Pancreas (tissue), 10 donors: ENCODE measurements at regions not wholly inside any gene's neighbourhood (a gene's known extent, or its start where the extent isn't known, plus 50 kb on each side); places are given as distances from the start of the nearest gene placed in this dataset.

Experiments used
- ATAC-seq, 4 donors: fragments of 200-7000 bp; cut with Tn5 transposase; one replicate each; pipeline versions ENCODE4 v1.8.0 to v1.9.1; 2020; ENCODE audit warnings: mild to moderate bottlenecking in 4 of 4, moderate library complexity in 4 of 4
- DNase-seq, 6 donors: peaks; one replicate each; pipeline ENCODE4 v3.0.0-alpha.2; 2020
- FAIRE-seq: peaks from 2 replicates; lab custom pipeline; 2012; peaks lifted over from hg19 to GRCh38; lab: Jason Lieb, UNC
- H3K27ac ChIP-seq, 4 donors: fragments of 200-600 bp; sonication (generic); 1 replicate in 3 of 4; 2 replicates in 1 of 4; pipeline versions ENCODE4 v1.5.0 to v1.8.0; 2020
- H3K27me3 ChIP-seq, 4 donors: fragments of 200-600 bp; one replicate each; pipeline ENCODE4 v1.8.0; 2021
- H3K36me3 ChIP-seq, 3 donors: fragments of 200-600 bp; sonication (generic) in 1 of 3; one replicate each; pipeline versions ENCODE4 v1.5.0 to v1.8.0; 2020 to 2021
- H3K4me1 ChIP-seq, 3 donors: fragments of 200-600 bp; one replicate each; pipeline ENCODE4 v1.8.0; 2021
- H3K4me3 ChIP-seq, 4 donors: fragments of 200-600 bp; sonication (generic) in 2 of 4; one replicate each; pipeline versions ENCODE4 v1.5.0 to v1.8.0; 2020 to 2021
- H3K9me3 ChIP-seq, 4 donors: fragments of 200-600 bp; one replicate each; pipeline ENCODE4 v1.8.0; 2021
- whole genome bisulfite sequencing, 2 donors: extraction: QIAGEN DNeasy Blood & Tissue Kit; methylation state at CpG; one replicate each; pipeline ENCODE4 v1.1.7; 2013; 5-methylcytosine and 5-hydroxymethylcytosine counted together
- intact Hi-C, 3 donors: fragments of 100-400 bp; cut with DNase I; formaldehyde crosslinking; loops; one replicate each; pipeline versions ENCODE4 v1.11.1 to v1.14.2; 2022
- TF ChIP-seq, protein P1 (sequence below), 4 donors: fragments of 200-600 bp; sonication (generic) in 3 of 4; IDR thresholded peaks; one replicate each; pipeline versions ENCODE4 v1.5.0 to v1.8.0; 2021; ENCODE audit warnings: antibody characterized with exemption in 4 of 4
- donor health status: healthy with polysubstance abuse.
- donor health status: DM: no; HTN: no; CAD: no; lungs with moderate emphysema.
- donor health status: DM: no; HTN: no; CAD: no.
- donor health status: control.
- donor health status: control.
- donor health status: Bipolar disorder and iron deficiency.
- donor health status: DM: yes; HTN: yes; CAD: no.
- donor health status: DM: no; HTN: no; CAD: no.
- donor health status: DM: no; HTN: no; CAD: no.
- donor health status: DM: yes; HTN: yes; CAD: no.

DNA sequence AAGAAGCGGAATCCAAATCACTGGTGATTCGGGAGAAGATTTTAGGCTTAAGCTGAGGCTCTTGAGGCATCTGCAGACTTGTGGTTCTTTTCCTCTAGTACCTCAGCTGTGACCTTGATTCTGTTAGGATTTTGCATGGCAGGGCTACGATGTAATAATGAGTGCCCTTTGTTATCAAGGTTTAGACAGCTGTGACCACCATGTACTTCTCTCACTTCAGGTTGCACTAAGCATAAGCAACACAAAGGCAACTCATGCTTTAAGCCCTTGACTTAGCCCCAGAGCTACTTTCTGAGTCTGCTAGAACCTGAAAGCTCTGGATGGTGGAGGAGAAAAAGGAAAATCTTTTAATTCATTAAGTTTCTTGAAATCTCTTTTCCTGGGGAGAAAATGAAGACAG lies 1052.3 kb upstream of the PHF14 start:
- H3K9me3 ChIP-seq, result no peaks in the 10 kb centered on the region
- H3K4me1 ChIP-seq, result no peaks in the 10 kb centered on the region
- no peaks in the 10 kb centered on the region for H3K27me3 ChIP-seq
- no peak overlapping the region for H3K27ac ChIP-seq
- TF ChIP-seq, protein P1, sequence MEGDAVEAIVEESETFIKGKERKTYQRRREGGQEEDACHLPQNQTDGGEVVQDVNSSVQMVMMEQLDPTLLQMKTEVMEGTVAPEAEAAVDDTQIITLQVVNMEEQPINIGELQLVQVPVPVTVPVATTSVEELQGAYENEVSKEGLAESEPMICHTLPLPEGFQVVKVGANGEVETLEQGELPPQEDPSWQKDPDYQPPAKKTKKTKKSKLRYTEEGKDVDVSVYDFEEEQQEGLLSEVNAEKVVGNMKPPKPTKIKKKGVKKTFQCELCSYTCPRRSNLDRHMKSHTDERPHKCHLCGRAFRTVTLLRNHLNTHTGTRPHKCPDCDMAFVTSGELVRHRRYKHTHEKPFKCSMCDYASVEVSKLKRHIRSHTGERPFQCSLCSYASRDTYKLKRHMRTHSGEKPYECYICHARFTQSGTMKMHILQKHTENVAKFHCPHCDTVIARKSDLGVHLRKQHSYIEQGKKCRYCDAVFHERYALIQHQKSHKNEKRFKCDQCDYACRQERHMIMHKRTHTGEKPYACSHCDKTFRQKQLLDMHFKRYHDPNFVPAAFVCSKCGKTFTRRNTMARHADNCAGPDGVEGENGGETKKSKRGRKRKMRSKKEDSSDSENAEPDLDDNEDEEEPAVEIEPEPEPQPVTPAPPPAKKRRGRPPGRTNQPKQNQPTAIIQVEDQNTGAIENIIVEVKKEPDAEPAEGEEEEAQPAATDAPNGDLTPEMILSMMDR (IDR thresholded peaks at IDR 0.05), result no peak
- intact Hi-C loops, result no loop called here
- no peaks in the 10 kb centered on the region for H3K36me3 ChIP-seq
- DNase-seq (no peak), FAIRE-seq (no peak), ATAC-seq (peak in 1 of 4 donors; percentile 39)
- H3K4me3 ChIP-seq, result no peak overlapping the region
- WGBS, 2 donors, result 57 to 58% methylated on average over 3 of the region's 3 CpGs

DNA sequence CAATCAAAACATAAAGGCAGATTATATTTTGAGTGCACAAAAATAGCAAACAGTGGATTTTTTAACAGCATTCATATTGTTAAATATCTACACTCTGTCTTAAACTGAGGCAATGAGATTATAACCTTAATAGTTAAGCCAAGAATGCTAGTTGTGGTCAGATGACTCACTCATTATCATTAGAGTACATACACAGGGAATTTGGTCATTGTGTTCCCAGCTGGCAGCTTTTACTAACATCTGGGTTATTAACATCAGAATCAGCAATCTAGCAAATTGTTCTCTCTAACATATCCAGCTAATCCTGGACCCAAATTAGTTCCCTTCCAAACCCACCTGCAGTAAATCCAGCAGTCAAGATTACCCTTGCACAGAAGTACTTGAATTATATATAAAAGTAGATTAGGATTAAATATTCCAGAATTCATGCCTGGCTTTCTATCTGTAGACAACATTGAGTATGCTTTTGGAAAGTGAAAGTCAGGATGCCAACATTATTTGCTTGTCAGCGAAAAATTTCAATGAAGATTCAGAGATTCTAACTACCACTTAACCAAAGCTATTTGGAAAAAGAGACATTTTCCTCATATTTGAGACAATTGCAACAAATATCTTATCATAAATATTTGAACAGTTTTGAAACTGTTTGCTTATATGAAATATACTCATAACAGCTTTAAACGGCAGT lies 1035.6 kb upstream of the PHF14 start:
- Histone ChIP-seq H3K27ac (no peak overlapping the region), H3K4me3 (peak overlapping the region in 1 of 4 donors; percentile 5), H3K27me3 (peaks cover 0 to 2% (median 0%) of the 10 kb centered on the region in 4 donors), H3K4me1 (no peaks in the 10 kb centered on the region), H3K9me3 (no peaks in the 10 kb centered on the region), H3K36me3 (no peaks in the 10 kb centered on the region)
- FAIRE-seq (no peak), ATAC-seq (peak in 3 of 4 donors; percentile 34 to 65 (median 56)), DNase-seq (no peak)
- 37 to 43% methylated on average over 2 of the region's 2 CpGs for WGBS, 2 donors
- TF ChIP-seq, protein P1 (IDR thresholded peaks at IDR 0.05), result no peak
- intact Hi-C loops, result no loop called here

DNA sequence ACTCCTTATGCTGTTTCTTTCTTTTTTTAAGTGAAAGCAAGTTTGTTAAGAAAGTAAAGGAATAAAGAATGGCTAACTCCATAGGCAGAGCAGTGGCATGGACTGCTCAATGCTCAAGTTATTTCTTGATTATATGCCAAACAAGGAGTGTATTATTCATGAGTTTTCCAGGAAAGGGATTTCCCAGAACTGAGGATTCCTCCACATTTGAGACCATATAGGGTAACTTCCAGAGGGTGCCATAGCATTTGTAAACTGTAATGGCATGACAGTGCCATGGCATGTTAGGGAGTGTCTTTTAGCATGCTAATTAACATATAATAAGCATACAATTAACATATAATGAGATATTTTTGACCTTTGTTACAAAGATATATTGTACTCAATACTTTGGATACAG lies 1034.5 kb upstream of the PHF14 start:
- Histone ChIP-seq H3K4me1 (no peaks in the 10 kb centered on the region), H3K27ac (no peak overlapping the region), H3K4me3 (no peak overlapping the region), H3K36me3 (no peaks in the 10 kb centered on the region), H3K27me3 (peaks cover 0 to 2% (median 0%) of the 10 kb centered on the region in 4 donors), H3K9me3 (no peaks in the 10 kb centered on the region)
- intact Hi-C loops, result no loop called here
- FAIRE-seq (no peak), ATAC-seq (peak in 1 of 4 donors; percentile 27), DNase-seq (no peak)
- TF ChIP-seq, protein P1 (IDR thresholded peaks at IDR 0.05), result no peak

DNA sequence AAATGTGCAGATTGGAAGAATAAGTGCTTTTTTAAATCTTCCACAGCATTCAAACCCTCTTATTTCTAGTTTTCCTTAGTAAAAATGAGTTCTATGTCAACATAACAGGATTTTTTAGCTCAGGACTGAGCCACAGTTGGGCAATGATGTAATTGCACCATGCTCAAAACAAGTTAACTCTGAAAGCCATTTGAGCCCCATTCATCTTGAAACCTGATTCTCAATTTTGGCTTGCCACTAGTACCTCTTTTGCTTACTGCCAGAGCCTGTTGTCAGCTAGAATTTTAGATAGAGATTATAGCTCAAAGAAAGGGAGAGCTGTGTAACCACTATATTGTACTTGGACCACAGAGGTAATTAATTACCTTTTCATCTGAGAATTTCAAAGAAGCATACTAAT lies 1028.5 kb upstream of the PHF14 start:
- TF ChIP-seq, protein P1 (IDR thresholded peaks at IDR 0.05), result no peak

DNA sequence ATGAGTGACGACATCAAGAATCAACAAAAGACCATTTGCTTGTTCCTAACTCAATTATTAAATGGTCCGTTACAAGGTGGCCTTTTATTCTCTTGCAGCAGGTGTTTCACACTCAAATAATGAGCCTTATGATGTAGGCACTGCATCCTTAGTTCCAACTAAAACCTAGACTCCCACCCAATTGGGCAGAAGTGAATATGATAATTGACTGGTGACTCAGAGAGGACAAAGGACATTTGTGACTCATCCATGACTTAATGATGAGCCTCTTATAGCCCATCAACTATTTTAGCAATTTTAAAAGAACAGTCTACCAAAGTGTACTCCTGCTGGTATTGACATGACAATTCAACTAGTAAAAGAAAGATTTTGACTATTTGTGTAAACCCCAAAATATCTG lies 1027.8 kb upstream of the PHF14 start:
- 43 to 49% methylated on average over 2 of the region's 2 CpGs for WGBS, 2 donors
- no peak overlapping the region for H3K27ac ChIP-seq

More for the DNA sequence above, 1028.5 kb upstream of the PHF14 start:
- DNase-seq (no peak), FAIRE-seq (no peak), ATAC-seq (no peak)
- H3K36me3 ChIP-seq, result no peaks in the 10 kb centered on the region
- no peaks in the 10 kb centered on the region for H3K27me3 ChIP-seq
- H3K4me3 ChIP-seq, result peak overlapping the region in 1 of 4 donors; percentile 8
- no peaks in the 10 kb centered on the region for H3K9me3 ChIP-seq
- H3K4me1 ChIP-seq, result no peaks in the 10 kb centered on the region
- intact Hi-C loops, result no loop called here
- no peak overlapping the region for H3K27ac ChIP-seq

More for the DNA sequence above, 1027.8 kb upstream of the PHF14 start:
- Histone ChIP-seq H3K9me3 (no peaks in the 10 kb centered on the region), H3K27me3 (no peaks in the 10 kb centered on the region), H3K4me3 (no peak overlapping the region), H3K4me1 (no peaks in the 10 kb centered on the region), H3K36me3 (no peaks in the 10 kb centered on the region)
- intact Hi-C loops, result no loop called here
- TF ChIP-seq, protein P1 (IDR thresholded peaks at IDR 0.05), result no peak
- FAIRE-seq (no peak), ATAC-seq (peak in 1 of 4 donors; percentile 38), DNase-seq (no peak)
